OCI-LY7 (cell line): ENCODE measurements at regions not wholly inside any gene's neighbourhood (a gene's known extent, or its start where the extent isn't known, plus 50 kb on each side); places are given as distances from the start of the nearest gene placed in this dataset.

ENCODE experiments used
- BruUV-seq: library from RNA; stranded (reverse); fragments of 400-500 nt; replicated peaks from 2 replicates; lab custom pipeline; 2021; lab: Mats Ljungman, UMichigan
- CTCF ChIA-PET: fragments of 300-600 bp; sonication (Branson Sonifier 250); formaldehyde crosslinking; loops from one replicate; lab custom pipeline; 2022; ENCODE audit warnings: antibody characterized with exemption; ENCODE audit not compliant: unreplicated experiment; lab: Charles Lee
- POLR2A ChIA-PET: fragments of 300-600 bp; sonication (Branson Sonifier 250); formaldehyde crosslinking; loops from one replicate; lab custom pipeline; 2022; ENCODE audit warnings: antibody characterized with exemption; lab: Charles Lee
- DNase-seq: peaks from one replicate; pipeline ENCODE4 v3.0.0-alpha.2; 2015; ENCODE audit warnings: low spot score
- H2AFZ ChIP-seq: fragments of 200-600 bp; sonication (generic), shearing (Covaris generic); 2 replicates; pipeline ENCODE4 v1.6.1; 2014; ENCODE audit warnings: mild to moderate bottlenecking, antibody characterized with exemption, low read length, moderate library complexity
- H3K27ac ChIP-seq: fragments of 200-600 bp; sonication (generic); 2 replicates; pipeline ENCODE4 v1.5.1; 2014; ENCODE audit warnings: mixed run types, low read depth, mild to moderate bottlenecking, moderate library complexity, low read length, inconsistent platforms; ENCODE audit not compliant: poor library complexity, severe bottlenecking
- H3K36me3 ChIP-seq: fragments of 200-600 bp; sonication (generic); 2 replicates; pipeline ENCODE4 v1.6.1; 2014; ENCODE audit warnings: mild to moderate bottlenecking, antibody characterized with exemption, low read length, moderate library complexity, mixed read lengths; ENCODE audit not compliant: insufficient read depth
- H3K4me1 ChIP-seq: fragments of 200-600 bp; sonication (generic); 2 replicates; pipeline ENCODE4 v1.5.1; 2014; ENCODE audit warnings: mild to moderate bottlenecking, low read length; ENCODE audit not compliant: insufficient read depth, poor library complexity, severe bottlenecking
- H3K4me2 ChIP-seq: fragments of 200-600 bp; sonication (generic); 2 replicates; pipeline ENCODE4 v1.6.1; 2014; ENCODE audit warnings: mild to moderate bottlenecking, low read length
- H3K4me3 ChIP-seq: fragments of 200-600 bp; sonication (generic); 2 replicates; pipeline ENCODE4 v1.5.1; 2014; ENCODE audit warnings: mild to moderate bottlenecking, low read depth, low read length; ENCODE audit not compliant: poor library complexity, severe bottlenecking
- H3K79me2 ChIP-seq: fragments of 200-600 bp; sonication (generic); 2 replicates; pipeline ENCODE4 v1.6.1; 2016; ENCODE audit warnings: low read depth, mild to moderate bottlenecking, low read length, moderate library complexity, mixed read lengths; ENCODE audit not compliant: insufficient read depth
- H3K9me2 ChIP-seq: fragments of 200-600 bp; sonication (generic); 2 replicates; pipeline ENCODE4 v1.6.1; 2016; ENCODE audit warnings: mild to moderate bottlenecking, low read length, mixed read lengths; ENCODE audit not compliant: insufficient read depth
- H3K9me3 ChIP-seq: fragments of 200-600 bp; sonication (generic); 2 replicates; pipeline ENCODE4 v1.6.1; 2014; ENCODE audit warnings: mild to moderate bottlenecking, mixed run types, low read length, mixed read lengths
- H4K20me1 ChIP-seq: fragments of 200-600 bp; sonication (generic); 2 replicates; pipeline ENCODE4 v1.6.1; 2014; ENCODE audit warnings: mild to moderate bottlenecking, antibody characterized with exemption, low read length, moderate library complexity, mixed read lengths; ENCODE audit not compliant: insufficient read depth
- EZH2phosphoT487 ChIP-seq: fragments of 200-600 bp; sonication (generic); IDR thresholded peaks from 2 replicates; pipeline ENCODE4 v1.6.1; 2018; ENCODE audit warnings: low read depth, borderline replicate concordance, mild to moderate bottlenecking, mixed run types, antibody characterized with exemption, low read length, moderate library complexity, mixed read lengths
- intact Hi-C: fragments of 100-400 bp; cut with micrococcal nuclease; formaldehyde crosslinking; loops from one replicate; pipeline ENCODE4 v1.10.0; 2022; ENCODE audit not compliant: unreplicated experiment
- TF ChIP-seq, protein P1 (sequence below): fragments of 200-600 bp; sonication (generic); conservative IDR thresholded peaks from 2 replicates; pipeline ENCODE4 v1.5.1; 2014; ENCODE audit warnings: mild to moderate bottlenecking, antibody characterized with exemption, low read length, moderate library complexity, mixed read lengths

DNA sequence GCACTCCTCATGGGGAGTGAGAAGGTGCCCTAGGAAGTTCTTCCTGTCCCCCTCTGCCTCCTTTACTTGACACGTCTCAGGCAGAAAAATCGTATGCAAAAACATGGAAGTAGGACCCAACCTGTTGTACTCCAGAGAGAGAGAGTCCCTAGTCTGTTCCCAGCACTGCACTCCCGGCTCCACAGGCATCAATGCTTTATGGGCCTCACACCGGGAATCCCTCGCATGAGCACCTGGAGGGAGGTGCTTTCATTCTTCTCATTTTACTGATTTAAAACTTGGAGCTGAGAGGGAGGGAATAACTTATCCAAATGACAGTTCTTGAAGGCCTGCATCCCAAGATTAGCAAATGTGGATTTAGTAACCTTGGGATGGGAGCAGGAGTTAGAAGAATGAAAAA is 1101.4 kb downstream of the BCL11B start:
- Histone ChIP-seq H3K27ac (no peak overlapping the region), H3K4me2 (no peak overlapping the region), H4K20me1 (no peaks in the 10 kb centered on the region), H3K4me3 (no peak overlapping the region), H3K9me3 (no peaks in the 10 kb centered on the region), H3K9me2 (no peaks in the 10 kb centered on the region), H2AFZ (no peak overlapping the region), H3K4me1 (no peaks in the 10 kb centered on the region), H3K36me3 (no peaks in the 10 kb centered on the region), H3K79me2 (no peaks in the 10 kb centered on the region)
- TF ChIP-seq EZH2phosphoT487, result no peak
- TF ChIP-seq, protein P1, sequence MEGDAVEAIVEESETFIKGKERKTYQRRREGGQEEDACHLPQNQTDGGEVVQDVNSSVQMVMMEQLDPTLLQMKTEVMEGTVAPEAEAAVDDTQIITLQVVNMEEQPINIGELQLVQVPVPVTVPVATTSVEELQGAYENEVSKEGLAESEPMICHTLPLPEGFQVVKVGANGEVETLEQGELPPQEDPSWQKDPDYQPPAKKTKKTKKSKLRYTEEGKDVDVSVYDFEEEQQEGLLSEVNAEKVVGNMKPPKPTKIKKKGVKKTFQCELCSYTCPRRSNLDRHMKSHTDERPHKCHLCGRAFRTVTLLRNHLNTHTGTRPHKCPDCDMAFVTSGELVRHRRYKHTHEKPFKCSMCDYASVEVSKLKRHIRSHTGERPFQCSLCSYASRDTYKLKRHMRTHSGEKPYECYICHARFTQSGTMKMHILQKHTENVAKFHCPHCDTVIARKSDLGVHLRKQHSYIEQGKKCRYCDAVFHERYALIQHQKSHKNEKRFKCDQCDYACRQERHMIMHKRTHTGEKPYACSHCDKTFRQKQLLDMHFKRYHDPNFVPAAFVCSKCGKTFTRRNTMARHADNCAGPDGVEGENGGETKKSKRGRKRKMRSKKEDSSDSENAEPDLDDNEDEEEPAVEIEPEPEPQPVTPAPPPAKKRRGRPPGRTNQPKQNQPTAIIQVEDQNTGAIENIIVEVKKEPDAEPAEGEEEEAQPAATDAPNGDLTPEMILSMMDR, result no peak
- intact Hi-C loops, result no loop called here
- ChIA-PET CTCF (no interaction called here), POLR2A (interaction anchor here (0.7 kb wide), 1 partner anchor 21 kb away, joined by 3 read pairs; no protein-coding TSS in a partner anchor)
- DNase-seq, result no peak
- BruUV-seq, result no TSS peak

GRCh38 chr14:98171654-98172053 is 1100.3 kb downstream of the BCL11B start:
- Histone ChIP-seq H4K20me1 (no peaks in the 10 kb centered on the region), H3K9me3 (no peaks in the 10 kb centered on the region), H3K79me2 (no peaks in the 10 kb centered on the region), H3K4me3 (no peak overlapping the region), H3K27ac (no peak overlapping the region), H3K36me3 (no peaks in the 10 kb centered on the region), H3K4me2 (no peak overlapping the region), H3K4me1 (no peaks in the 10 kb centered on the region), H2AFZ (no peak overlapping the region), H3K9me2 (no peaks in the 10 kb centered on the region)
- ChIA-PET POLR2A (no interaction called here), CTCF (no interaction called here)
- BruUV-seq, result no TSS peak
- intact Hi-C loops, result no loop called here
- no peak for DNase-seq
- no peak for TF ChIP-seq EZH2phosphoT487
- TF ChIP-seq, protein P1, result no peak

DNA sequence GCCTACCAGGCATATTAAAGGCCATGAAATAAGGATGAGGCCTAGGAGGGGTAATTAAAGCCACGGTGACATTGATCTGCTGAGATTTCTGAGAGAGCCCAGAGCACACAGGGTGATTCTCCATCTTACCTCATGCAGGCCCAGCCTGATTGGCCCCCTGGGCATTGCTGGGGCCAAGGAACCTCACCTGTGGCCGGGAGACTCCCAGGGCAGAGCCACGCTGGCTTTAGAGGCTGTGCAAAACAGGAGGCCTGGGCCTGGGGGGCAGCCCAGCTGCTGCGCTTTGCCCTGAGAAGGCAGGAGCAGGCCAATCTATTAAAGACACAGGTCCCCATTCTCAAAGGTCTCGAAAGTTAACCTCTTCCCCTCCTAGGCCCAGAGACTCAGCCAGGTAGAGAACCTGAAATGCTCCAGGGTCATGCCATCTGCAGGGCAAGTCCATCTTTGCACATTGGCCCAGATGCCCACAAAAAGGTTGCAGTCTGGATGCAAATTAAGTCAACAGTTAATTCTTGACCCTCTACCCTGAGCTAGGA is 1099.7 kb downstream of the BCL11B start:
- no TSS peak for BruUV-seq
- Histone ChIP-seq H3K4me2 (no peak overlapping the region), H3K27ac (no peak overlapping the region), H3K36me3 (no peaks in the 10 kb centered on the region), H3K4me3 (no peak overlapping the region), H2AFZ (no peak overlapping the region), H3K4me1 (no peaks in the 10 kb centered on the region), H3K79me2 (no peaks in the 10 kb centered on the region), H3K9me2 (no peaks in the 10 kb centered on the region), H3K9me3 (no peaks in the 10 kb centered on the region), H4K20me1 (no peaks in the 10 kb centered on the region)
- POLR2A ChIA-PET, result interaction anchor here (1.2 kb wide), 1 partner anchor 7 kb away, joined by 3 read pairs; no protein-coding TSS in a partner anchor
- intact Hi-C loops, result no loop called here
- TF ChIP-seq, protein P1, result no peak
- TF ChIP-seq EZH2phosphoT487, result no peak
- DNase-seq, result no peak
- CTCF ChIA-PET, result no interaction called here
